ENCODE measurements at regions not wholly inside any gene's neighbourhood (a gene's known extent, or its start where the extent isn't known, plus 50 kb on each side); places are given as distances from the start of the nearest gene placed in this dataset.

GRCh38 chr18:46333431-46334135 is 229.4 kb downstream of the HAUS1 start:
- TF ChIP-seq CTCF (conservative IDR thresholded peaks at IDR 0.05; ENCODE audit: low read depth, low read length) (no peak), EZH2 (IDR thresholded peaks at IDR 0.05; ENCODE audit: low read length, unreplicated experiment) (no peak), EZH2phosphoT487 (IDR thresholded peaks at IDR 0.05; ENCODE audit: borderline replicate concordance, low read length) (no peak)
